GM12892 (cell line): ENCODE measurements at regions not wholly inside any gene's neighbourhood (a gene's known extent, or its start where the extent isn't known, plus 50 kb on each side); places are given as distances from the start of the nearest gene placed in this dataset.

ENCODE experiments used
- POLR2A ChIP-seq: IDR thresholded peaks from 2 replicates; pipeline ENCODE4 v1.6.1; 2011; ENCODE audit warnings: low read depth, low read length, control low read depth
- POLR2AphosphoS5 ChIP-seq: IDR thresholded peaks from 2 replicates; pipeline ENCODE4 v1.6.1; 2011; ENCODE audit warnings: low read depth, low read length, control low read depth
- TAF1 ChIP-seq: IDR thresholded peaks from 2 replicates; pipeline ENCODE4 v1.6.1; 2011; ENCODE audit warnings: low read depth, mild to moderate bottlenecking, control low read depth, low read length, borderline replicate concordance

DNA sequence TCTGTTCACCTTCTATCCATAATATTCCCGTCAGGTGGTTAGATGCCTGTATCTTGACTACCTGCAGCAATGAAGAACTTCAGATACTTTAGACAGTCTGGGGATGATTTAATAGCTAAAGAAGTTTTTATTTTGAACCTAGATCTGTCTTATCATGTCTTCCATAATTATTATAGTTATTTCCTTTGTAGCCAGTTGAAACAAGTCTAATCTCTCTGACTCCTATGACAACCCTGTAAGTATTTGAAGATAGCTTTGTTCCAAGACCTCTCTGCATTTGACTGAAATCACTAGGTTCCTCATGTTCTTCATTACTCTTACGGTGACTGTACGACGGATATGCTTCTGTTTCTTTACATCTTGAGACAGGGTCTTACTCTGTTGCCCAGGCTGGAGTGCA, 316.6 kb upstream of the BMP2 start:
- no peak for TF ChIP-seq POLR2AphosphoS5
- no peak for TF ChIP-seq POLR2A
- no peak for TF ChIP-seq TAF1
